Sigmoid colon (tissue), 6 donors: ENCODE measurements at regions not wholly inside any gene's neighbourhood (a gene's known extent, or its start where the extent isn't known, plus 50 kb on each side); places are given as distances from the start of the nearest gene placed in this dataset.
"Not testable (repeated sequence)": the region's sequence is repeated elsewhere in the genome, so short reads cannot be mapped to it uniquely, and the experiment has no call there.

ENCODE experiments used
- DNase-seq: peaks from one replicate; pipeline ENCODE4 v3.0.0-alpha.2; 2019
- H3K27ac ChIP-seq, 4 donors: fragments of 200-600 bp; sonication (generic); one replicate each; pipeline ENCODE4 v1.5.1; 2016 to 2019; ENCODE audit warnings: mild to moderate bottlenecking in 1 of 4
- H3K27me3 ChIP-seq, 3 donors: fragments of 200-600 bp; sonication (generic); one replicate each; pipeline ENCODE4 v1.5.1; 2019; ENCODE audit warnings: mild to moderate bottlenecking in 1 of 3
- H3K36me3 ChIP-seq, 4 donors: fragments of 200-600 bp; sonication (generic); one replicate each; pipeline ENCODE4 v1.5.1; 2016 to 2019
- H3K4me1 ChIP-seq, 4 donors: fragments of 200-600 bp; sonication (generic); one replicate each; pipeline ENCODE4 v1.5.1; 2017 to 2019
- H3K4me3 ChIP-seq, 4 donors: fragments of 200-600 bp; sonication (generic); one replicate each; pipeline ENCODE4 v1.5.1; 2017 to 2019; ENCODE audit warnings: mild to moderate bottlenecking in 2 of 4, moderate library complexity in 1 of 4
- H3K9me3 ChIP-seq, 4 donors: fragments of 200-600 bp in 3 of 4; sonication (generic) in 3 of 4; one replicate each; pipeline versions ENCODE4 v1.5.1 to v1.6.1; 2013 to 2019
- EP300 ChIP-seq, 4 donors: sonication (generic); formaldehyde crosslinking; IDR thresholded peaks; one replicate each; pipeline ENCODE4 v1.6.1; 2017; ENCODE audit warnings: antibody characterized with exemption in 4 of 4
- POLR2A ChIP-seq, 2 donors: fragments of 450-650 bp; IDR thresholded peaks; one replicate each; pipeline ENCODE4 v1.6.1; 2016; ENCODE audit warnings: antibody characterized with exemption in 2 of 2, mild to moderate bottlenecking in 2 of 2, moderate library complexity in 2 of 2
- POLR2AphosphoS5 ChIP-seq, 4 donors: sonication (generic); formaldehyde crosslinking; IDR thresholded peaks; one replicate each; pipeline ENCODE4 v1.6.1; 2017; ENCODE audit warnings: antibody characterized with exemption in 4 of 4
- WGBS, 2 donors: extraction: QIAGEN DNeasy Blood & Tissue Kit; methylation state at CpG; one replicate each; pipeline ENCODE4 v1.1.7; 2013; 5-methylcytosine and 5-hydroxymethylcytosine counted together
- intact Hi-C: fragments of 100-400 bp; cut with DNase I; formaldehyde crosslinking; loops from one replicate; pipeline ENCODE4 v1.15.1; 2023
- TF ChIP-seq, protein P1 (sequence below), 4 experiments: fragments of 450-650 bp in 3 of 4; fragments of 200-600 bp in 1 of 4; IDR thresholded peaks; one replicate each; pipeline ENCODE4 v1.5.1; 2016 to 2019; ENCODE audit warnings: antibody characterized with exemption in 4 of 4, mild to moderate bottlenecking in 3 of 4, moderate library complexity in 2 of 4
- donor health status: healthy with polysubstance abuse.
- donor health status: healthy.

DNA sequence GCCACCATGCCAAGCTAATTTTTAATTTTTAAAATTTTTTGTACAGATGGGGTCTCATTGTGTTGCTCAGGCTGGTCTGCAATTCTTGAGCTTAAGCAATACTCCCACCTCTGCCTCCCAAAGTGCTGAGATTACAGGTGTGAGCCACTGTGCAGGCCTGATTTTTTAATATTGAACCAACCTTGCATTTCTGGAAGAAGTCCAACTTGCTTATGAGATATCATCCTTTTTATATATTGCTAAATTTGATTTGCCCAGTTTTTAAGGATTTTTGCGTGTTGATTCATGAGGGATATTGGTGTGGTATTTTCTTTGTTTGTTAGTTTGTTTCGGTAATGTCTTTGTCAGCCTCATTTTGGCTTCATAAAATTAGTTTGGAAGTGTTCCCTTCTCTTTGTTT lies 196.4 kb downstream of the SEC14L1 start:
- DNase-seq, result no peak
- TF ChIP-seq EP300 (IDR thresholded peaks at IDR 0.05) (no peak), POLR2AphosphoS5 (IDR thresholded peaks at IDR 0.05) (no peak), POLR2A (IDR thresholded peaks at IDR 0.05) (no peak)
- TF ChIP-seq, protein P1, sequence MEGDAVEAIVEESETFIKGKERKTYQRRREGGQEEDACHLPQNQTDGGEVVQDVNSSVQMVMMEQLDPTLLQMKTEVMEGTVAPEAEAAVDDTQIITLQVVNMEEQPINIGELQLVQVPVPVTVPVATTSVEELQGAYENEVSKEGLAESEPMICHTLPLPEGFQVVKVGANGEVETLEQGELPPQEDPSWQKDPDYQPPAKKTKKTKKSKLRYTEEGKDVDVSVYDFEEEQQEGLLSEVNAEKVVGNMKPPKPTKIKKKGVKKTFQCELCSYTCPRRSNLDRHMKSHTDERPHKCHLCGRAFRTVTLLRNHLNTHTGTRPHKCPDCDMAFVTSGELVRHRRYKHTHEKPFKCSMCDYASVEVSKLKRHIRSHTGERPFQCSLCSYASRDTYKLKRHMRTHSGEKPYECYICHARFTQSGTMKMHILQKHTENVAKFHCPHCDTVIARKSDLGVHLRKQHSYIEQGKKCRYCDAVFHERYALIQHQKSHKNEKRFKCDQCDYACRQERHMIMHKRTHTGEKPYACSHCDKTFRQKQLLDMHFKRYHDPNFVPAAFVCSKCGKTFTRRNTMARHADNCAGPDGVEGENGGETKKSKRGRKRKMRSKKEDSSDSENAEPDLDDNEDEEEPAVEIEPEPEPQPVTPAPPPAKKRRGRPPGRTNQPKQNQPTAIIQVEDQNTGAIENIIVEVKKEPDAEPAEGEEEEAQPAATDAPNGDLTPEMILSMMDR (IDR thresholded peaks at IDR 0.05), result no peak
- H3K4me1 ChIP-seq, result peaks cover 0 to 2% (median 0%) of the 10 kb centered on the region in 4 donors
- H3K4me3 ChIP-seq, result no peak overlapping the region
- intact Hi-C loops, result no loop called here
- H3K9me3 ChIP-seq, result peaks cover 0 to 3% (median 0%) of the 10 kb centered on the region in 4 donors
- H3K27me3 ChIP-seq, result no peaks in the 10 kb centered on the region
- no peaks in the 10 kb centered on the region for H3K36me3 ChIP-seq
- WGBS, 2 donors, result 97 to 98% methylated on average over 2 of the region's 2 CpGs
- no peak overlapping the region for H3K27ac ChIP-seq

DNA sequence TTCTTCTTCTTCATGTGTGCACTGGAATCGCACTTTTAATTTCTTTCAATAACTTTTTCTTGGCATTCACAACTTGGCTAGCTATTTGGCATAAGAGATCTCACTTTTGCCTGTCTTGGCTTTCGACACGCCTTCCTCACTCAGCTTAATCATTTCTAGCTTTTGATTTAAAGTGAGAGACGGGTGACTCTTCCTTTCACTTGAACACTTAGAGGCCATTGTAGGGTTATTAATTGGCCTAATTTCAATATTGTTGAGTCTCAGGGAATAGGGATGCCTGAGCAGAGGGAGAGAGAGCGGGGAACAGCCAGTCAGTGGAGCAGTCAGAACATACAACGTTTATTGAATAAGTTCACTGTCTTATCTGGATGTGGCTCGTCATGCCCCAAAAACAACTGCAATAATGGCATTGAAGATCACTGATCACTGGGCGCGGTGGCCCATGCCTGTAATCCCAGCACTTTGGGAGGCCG lies 200.3 kb downstream of the SEC14L1 start:
- TF ChIP-seq EP300 (IDR thresholded peaks at IDR 0.05) (no peak), POLR2AphosphoS5 (IDR thresholded peaks at IDR 0.05) (no peak), POLR2A (IDR thresholded peaks at IDR 0.05) (no peak)
- TF ChIP-seq, protein P1 (IDR thresholded peaks at IDR 0.05), result no peak
- Histone ChIP-seq H3K4me1 (no peaks in the 10 kb centered on the region), H3K36me3 (no peaks in the 10 kb centered on the region), H3K9me3 (peaks cover 0 to 3% (median 0%) of the 10 kb centered on the region in 4 donors), H3K4me3 (no peak overlapping the region), H3K27ac (no peak overlapping the region), H3K27me3 (no peaks in the 10 kb centered on the region)
- intact Hi-C loops, result no loop called here
- no peak for DNase-seq
- 47 to 73% methylated on average over 10 of the region's 10 CpGs for WGBS, 2 donors

DNA sequence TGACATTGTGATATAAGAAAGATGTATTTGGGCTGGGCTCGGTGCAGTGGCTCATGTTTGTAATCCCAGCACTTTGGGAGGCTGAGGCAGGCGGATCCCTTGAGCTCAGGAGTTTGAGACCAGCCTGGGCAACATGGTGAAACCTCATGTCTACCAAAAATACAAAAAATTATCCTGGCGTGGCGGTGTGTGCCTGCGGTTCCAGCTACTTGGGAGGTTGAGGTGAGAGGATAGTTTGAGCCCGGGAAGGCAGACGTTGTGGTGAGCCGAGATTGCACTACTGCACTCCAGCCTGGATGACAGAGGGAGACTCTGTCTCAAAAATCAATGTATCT lies 201.9 kb downstream of the SEC14L1 start:
- H3K4me1 ChIP-seq, H3K4me3 ChIP-seq, H3K27ac ChIP-seq, H3K9me3 ChIP-seq, H3K27me3 ChIP-seq, intact Hi-C loops, H3K36me3 ChIP-seq: not testable (repeated sequence)
- WGBS, 2 donors, result 60 to 71% methylated on average over 8 of the region's 8 CpGs
- peak; percentile 27 for DNase-seq

DNA sequence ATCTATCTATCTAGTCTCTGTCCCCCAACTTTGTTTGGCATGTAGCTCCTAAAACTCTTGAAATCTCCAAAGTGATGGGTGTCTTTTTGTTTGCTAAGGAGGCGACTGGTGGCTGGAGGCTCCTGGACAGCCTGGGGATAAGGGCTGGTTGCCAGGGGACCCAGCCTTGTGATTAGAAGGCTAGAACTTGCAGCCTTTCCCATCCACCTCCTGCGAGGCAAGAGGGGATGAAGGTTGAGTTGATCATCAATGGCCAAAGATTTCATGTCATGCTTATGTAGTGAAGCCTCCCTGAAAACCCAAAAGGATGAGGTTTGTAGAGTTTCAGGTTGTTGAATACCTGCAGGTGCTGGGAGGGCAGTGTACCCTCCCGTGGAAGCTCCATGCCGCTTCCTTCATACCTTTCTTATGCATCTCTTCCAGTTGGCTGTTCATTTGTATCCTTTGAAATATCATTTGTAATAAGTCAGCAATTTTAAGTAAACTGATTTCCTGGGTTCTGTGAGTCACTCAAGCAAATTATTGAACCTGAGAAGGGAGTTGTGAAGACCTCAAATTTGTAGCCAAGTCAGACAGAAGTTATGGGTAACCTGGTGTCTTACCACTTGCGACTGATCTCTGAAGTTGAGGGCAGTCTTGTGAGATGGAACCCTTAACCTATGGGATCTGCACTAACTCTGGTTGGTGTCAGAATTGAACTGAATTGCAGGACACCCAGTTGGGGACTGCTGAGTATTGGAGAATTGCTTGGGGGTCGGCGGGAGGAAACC lies 202.4 kb downstream of the SEC14L1 start:
- 84 to 91% methylated on average over 7 of the region's 7 CpGs for WGBS, 2 donors
- DNase-seq, result peak; percentile 43

DNA sequence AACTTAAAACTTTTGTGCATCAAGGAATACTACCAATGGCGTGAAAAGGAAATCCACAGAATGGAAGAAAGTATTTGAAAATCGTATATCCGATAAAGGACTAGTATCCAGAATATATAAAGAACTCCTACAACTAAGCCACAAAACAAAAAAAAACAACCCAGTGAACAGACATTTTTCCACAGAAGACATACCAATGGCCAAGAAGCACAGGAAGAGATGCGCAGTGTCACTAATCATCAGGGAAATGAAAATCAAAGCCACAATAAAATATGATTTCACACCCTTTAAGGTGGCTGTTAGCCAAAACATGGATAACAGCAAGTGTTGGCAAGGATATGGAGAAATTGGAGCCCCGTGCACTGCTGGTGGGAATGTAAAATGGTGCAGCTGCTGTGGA lies 203.3 kb downstream of the SEC14L1 start:
- WGBS, 2 donors, result 97 to 98% methylated on average over 5 of the region's 5 CpGs

More for the DNA sequence above, 202.4 kb downstream of the SEC14L1 start:
- no peak for TF ChIP-seq POLR2A (IDR thresholded peaks at IDR 0.05)
- H3K4me1 ChIP-seq, result no peaks in the 10 kb centered on the region
- H3K27ac ChIP-seq, result no peak overlapping the region
- H3K9me3 ChIP-seq, result no peaks in the 10 kb centered on the region
- H3K4me3 ChIP-seq, result no peak overlapping the region
- H3K36me3 ChIP-seq, result no peaks in the 10 kb centered on the region
- no peaks in the 10 kb centered on the region for H3K27me3 ChIP-seq
- intact Hi-C loops, result no loop called here

DNA sequence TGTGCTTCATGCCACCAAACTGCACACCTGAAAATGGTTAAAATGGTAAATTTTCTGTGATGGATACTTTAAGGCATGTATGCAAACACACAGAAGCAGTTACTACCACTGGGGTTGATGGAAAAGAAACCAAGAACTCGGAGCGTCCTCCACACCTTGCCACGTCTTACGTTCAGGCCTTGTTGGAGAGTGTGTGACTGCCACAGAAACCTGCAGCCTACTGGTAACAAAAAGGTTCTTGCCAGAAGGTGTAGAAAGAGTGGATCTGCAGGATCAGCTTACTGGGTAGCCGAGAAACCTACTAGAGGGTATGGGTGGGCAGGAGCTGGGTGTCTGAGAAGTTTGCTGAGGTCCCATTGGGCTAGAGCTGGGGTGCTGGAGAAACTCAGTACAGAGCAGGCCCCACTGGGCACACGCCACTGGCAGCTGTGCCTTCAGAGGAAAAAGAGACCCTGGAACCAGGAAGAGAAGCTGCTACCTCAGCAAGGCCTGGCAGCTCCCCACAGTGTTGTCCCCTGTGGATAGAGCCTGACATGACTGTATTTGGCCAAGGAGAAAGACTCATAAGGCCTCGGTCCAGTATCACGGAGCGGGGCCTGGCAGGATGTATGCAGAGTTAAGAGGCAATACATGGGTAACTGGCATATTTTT lies 204.6 kb downstream of the SEC14L1 start:
- Histone ChIP-seq H3K4me3 (no peak overlapping the region), H3K9me3 (no peaks in the 10 kb centered on the region), H3K4me1 (peaks cover 0 to 8% (median 8%) of the 10 kb centered on the region in 4 donors), H3K27ac (no peak overlapping the region), H3K27me3 (no peaks in the 10 kb centered on the region), H3K36me3 (no peaks in the 10 kb centered on the region)
- peak; percentile 49 for DNase-seq
- TF ChIP-seq, protein P1 (IDR thresholded peaks at IDR 0.05), result no peak
- TF ChIP-seq POLR2A (IDR thresholded peaks at IDR 0.05) (no peak), EP300 (IDR thresholded peaks at IDR 0.05) (no peak), POLR2AphosphoS5 (IDR thresholded peaks at IDR 0.05) (no peak)
- intact Hi-C loops, result no loop called here
- WGBS, 2 donors, result 95 to 97% methylated on average over 9 of the region's 9 CpGs

More for the DNA sequence above, 203.3 kb downstream of the SEC14L1 start:
- DNase-seq, result no peak
- H3K27me3 ChIP-seq, result no peaks in the 10 kb centered on the region
- H3K27ac ChIP-seq, result no peak overlapping the region
- H3K4me1 ChIP-seq, result no peaks in the 10 kb centered on the region
- H3K36me3 ChIP-seq, result no peaks in the 10 kb centered on the region
- no peak overlapping the region for H3K4me3 ChIP-seq
- intact Hi-C loops, result no loop called here
- TF ChIP-seq EP300 (IDR thresholded peaks at IDR 0.05) (no peak), POLR2AphosphoS5 (IDR thresholded peaks at IDR 0.05) (no peak)
- H3K9me3 ChIP-seq, result no peaks in the 10 kb centered on the region
